ENCODE measurements at regions not wholly inside any gene's neighbourhood (a gene's known extent, or its start where the extent isn't known, plus 50 kb on each side); places are given as distances from the start of the nearest gene placed in this dataset.
"Not testable (repeated sequence)": the region's sequence is repeated elsewhere in the genome, so short reads cannot be mapped to it uniquely, and the experiment has no call there.

DNA sequence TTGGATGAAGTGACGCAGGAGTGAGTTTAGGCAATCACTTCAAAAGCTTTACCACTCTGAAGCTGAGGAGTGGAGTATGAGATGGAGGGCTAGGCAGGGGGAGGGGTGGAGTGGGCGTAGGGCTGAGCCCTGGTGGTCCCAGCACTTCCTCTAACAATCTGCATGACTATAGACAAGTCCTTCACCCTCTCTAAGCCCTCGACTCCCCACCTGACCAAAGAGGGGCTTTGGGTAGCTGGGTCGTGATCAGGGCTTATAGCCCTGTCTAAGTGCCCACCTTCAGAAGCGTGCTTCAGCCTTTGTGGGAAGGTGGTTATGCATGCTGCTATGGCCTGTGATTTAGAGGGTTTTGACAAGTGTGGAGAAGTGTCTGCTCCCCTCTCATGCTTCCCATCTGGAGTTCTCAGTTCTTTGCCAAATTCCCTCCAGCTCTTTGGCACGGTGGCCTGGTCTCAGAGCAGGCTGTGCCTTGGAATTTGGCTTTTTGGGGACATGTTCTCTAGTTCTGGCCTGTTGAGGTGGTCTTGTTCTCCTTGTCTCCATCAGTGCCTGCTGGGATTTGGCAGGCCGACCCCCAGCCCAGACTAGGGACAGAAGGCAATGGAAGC, 53.0 kb downstream of the ACTBL2 start:
- no peak for TF ChIP-seq CTCF (conservative IDR thresholded peaks at IDR 0.05; ENCODE audit: low read depth, low read length)
- no peak for DNase-seq (ENCODE audit: low read depth)

DNA sequence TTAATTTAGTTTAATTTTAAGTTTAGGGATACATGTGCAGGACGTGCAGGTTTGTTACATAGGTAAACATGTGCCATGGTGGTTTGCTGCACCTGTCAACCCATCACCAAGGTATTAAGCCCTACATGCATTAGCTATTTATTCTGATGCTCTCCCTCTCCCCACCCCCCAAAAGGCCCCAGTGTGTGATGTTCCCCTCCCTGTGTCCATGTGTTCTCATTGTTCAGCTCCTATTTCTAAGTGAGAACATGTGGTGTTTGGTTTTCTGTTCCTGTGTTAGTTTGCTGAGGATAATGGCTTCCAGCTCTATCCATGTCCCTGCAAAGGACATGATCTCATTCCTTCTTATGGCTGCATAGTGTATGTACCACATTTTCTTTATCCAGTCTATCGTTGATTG, 53.6 kb downstream of the ACTBL2 start:
- not testable (repeated sequence) for H3K4me3 ChIP-seq (ENCODE audit: low read depth, low read length); DNase-seq (ENCODE audit: low read depth)

More for the DNA sequence above, 53.0 kb downstream of the ACTBL2 start:
- no peak overlapping the region for H3K4me3 ChIP-seq (ENCODE audit: low read depth, low read length)

DNA sequence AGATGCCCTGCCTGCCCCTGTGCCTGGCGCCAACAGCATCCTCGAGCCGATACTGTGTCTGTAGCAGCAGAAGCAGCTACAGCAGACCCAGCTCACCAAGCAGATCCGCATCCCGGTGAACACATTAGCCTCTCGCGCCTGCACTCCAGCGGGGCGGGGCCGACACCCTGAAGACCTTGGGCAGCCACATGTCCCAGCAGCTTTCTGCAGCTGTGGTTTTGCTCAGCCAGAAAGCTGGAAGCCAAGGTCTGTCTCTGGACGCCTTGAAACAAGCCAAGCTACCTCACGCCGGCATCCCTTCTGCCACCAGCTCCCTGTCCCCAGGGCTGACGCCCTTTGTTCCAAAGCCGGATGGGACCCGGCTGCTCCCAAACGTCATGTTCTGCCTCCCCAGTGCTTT, 59.6 kb downstream of the ACTBL2 start:
- no peak overlapping the region for H3K4me3 ChIP-seq (ENCODE audit: low read depth, low read length)
- no peak for DNase-seq (ENCODE audit: low read depth)
- TF ChIP-seq CTCF (conservative IDR thresholded peaks at IDR 0.05; ENCODE audit: low read depth, low read length), result no peak

DNA sequence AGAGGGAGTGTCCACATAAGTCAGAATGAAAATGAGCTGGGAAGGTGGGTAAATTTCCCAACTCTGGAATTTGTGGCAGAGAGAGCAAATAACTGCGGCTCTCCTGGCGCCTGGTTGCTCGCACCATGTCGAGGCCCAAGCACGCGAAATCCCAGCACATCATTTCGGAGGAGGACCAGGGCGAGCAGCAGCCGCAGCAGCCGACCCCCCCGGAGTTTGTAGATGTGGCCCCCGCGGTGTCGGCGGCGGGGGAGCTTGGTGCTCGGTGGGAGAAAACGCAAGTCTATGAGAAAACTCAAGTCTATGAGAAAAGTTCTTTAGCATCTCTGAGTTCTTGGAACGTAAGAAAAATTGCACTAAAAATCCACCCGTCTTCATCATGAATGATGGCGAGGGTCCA, 60.3 kb downstream of the ACTBL2 start:
- no peak for TF ChIP-seq CTCF (conservative IDR thresholded peaks at IDR 0.05; ENCODE audit: low read depth, low read length)
- DNase-seq (ENCODE audit: low read depth), result no peak
- H3K4me3 ChIP-seq (ENCODE audit: low read depth, low read length), result no peak overlapping the region

GRCh38 chr5:57420801-57421200, 61.8 kb downstream of the ACTBL2 start:
- DNase-seq (ENCODE audit: low read depth), result no peak
- no peak overlapping the region for H3K4me3 ChIP-seq (ENCODE audit: low read depth, low read length)
- TF ChIP-seq CTCF (conservative IDR thresholded peaks at IDR 0.05; ENCODE audit: low read depth, low read length), result no peak

GRCh38 chr5:57417971-57418370, 64.6 kb downstream of the ACTBL2 start:
- no peak for TF ChIP-seq CTCF (conservative IDR thresholded peaks at IDR 0.05; ENCODE audit: low read depth, low read length)
- DNase-seq (ENCODE audit: low read depth), result no peak
- H3K4me3 ChIP-seq (ENCODE audit: low read depth, low read length), result no peak overlapping the region

GRCh38 chr5:57417320-57417719, 65.3 kb downstream of the ACTBL2 start:
- H3K4me3 ChIP-seq (ENCODE audit: low read depth, low read length), result no peak overlapping the region
- no peak for DNase-seq (ENCODE audit: low read depth)
- no peak for TF ChIP-seq CTCF (conservative IDR thresholded peaks at IDR 0.05; ENCODE audit: low read depth, low read length)

Measured in choroid plexus epithelial cell (primary cell).